IPS-18c (cell line): ENCODE measurements at regions not wholly inside any gene's neighbourhood (a gene's known extent, or its start where the extent isn't known, plus 50 kb on each side); places are given as distances from the start of the nearest gene placed in this dataset.
"Not testable (repeated sequence)": the region's sequence is repeated elsewhere in the genome, so short reads cannot be mapped to it uniquely, and the experiment has no call there.

Experiments
- H3K4me3 ChIP-seq: 2 replicates; pipeline ENCODE4 v1.7.0; 2013; ENCODE audit warnings: low read depth, mild to moderate bottlenecking, low read length, moderate library complexity; ENCODE audit not compliant: insufficient read depth
- H3K9me3 ChIP-seq: one replicate; pipeline ENCODE4 v1.6.1; 2013; ENCODE audit warnings: mild to moderate bottlenecking, low read length, moderate library complexity; ENCODE audit not compliant: control insufficient read depth, insufficient read depth

DNA sequence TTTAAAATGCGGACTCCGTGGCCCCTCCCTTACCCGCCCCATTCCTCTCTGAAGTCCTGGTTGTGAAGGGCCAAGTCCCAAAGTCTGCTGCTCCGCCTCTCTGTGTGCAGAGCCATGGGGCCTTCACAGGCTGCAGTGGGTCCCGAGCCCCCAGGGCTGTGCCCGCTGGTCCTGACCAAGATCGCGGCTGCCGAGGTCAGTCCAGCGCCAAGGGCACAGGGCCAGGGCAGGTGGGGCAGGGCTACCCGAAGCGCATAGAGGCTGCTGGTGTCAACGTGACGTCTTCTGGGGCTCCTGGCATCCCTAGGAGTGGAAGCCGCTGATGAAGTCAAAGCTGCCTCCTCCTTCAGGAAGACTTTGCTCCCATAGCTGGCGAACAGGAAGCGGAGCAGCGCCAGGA lies 858.8 kb downstream of the TUBA3C start:
- H3K4me3 ChIP-seq, H3K9me3 ChIP-seq: not testable (repeated sequence)

DNA sequence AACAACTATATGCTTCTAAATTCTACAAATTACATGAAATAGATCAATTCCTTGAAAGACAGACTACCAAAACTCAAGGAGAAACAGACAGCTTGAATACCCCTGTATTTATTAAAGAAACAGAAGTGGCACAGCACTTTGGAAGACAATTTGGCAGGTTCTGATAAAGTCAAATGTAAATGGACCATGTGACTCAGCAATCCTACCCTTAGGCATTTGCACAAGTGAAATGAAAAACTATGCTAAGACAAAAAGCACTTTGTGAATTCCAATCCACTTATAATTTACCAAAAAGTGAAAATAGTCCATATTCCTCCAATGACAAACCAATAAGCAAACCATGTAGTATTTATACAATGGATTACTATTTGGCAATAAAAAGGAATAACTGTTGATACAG lies 862.0 kb downstream of the TUBA3C start:
- H3K4me3 ChIP-seq, H3K9me3 ChIP-seq: not testable (repeated sequence)

DNA sequence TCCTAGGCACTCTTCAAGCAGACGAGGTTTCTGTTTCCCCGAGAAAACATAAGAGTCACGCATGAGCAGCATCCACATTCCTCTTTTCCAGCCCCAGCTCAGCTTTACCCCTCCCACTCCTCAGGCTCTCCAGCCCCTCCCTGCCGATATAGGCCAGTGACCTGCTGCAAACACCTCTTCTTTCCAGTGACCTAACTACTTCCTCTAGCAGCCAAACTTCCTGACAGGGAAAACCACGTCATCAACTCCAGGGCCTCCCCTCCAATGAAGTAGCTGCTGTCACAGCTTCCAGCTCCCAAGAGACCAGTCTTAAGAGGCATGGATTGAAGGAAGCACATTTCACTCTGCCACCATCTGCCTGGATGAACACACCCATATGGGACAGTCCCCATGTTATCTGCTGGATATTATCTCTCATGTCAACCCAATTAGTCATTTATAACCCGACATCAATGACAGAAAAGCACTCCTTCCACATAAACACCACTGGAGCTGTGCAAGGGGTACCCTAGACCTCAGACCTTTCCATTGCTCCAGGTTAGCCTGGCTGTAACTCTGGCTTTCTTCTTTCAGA lies 878.3 kb downstream of the TUBA3C start:
- not testable (repeated sequence) for H3K9me3 ChIP-seq

DNA sequence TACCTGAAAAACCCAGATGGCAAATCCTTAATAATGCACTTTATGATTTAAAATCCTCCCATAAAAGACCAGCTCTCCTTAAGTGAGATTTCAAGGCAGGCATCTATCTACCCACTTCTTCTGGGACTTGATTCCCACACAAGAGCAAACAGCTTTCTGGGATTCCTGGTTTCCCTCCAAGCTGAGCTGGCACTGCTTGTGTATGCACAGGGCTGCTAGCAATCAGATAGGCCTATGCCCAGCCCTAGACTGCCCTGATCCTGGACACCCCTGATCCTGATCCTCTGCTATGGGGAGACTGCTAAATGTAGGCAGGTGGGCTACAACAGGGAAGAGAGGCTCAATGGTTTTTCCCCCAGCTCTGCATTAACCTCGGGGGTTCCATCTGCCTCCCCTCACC lies 880.7 kb downstream of the TUBA3C start:
- H3K4me3 ChIP-seq, H3K9me3 ChIP-seq: not testable (repeated sequence)

More for the DNA sequence above, 878.3 kb downstream of the TUBA3C start:
- not testable (repeated sequence) for H3K4me3 ChIP-seq

DNA sequence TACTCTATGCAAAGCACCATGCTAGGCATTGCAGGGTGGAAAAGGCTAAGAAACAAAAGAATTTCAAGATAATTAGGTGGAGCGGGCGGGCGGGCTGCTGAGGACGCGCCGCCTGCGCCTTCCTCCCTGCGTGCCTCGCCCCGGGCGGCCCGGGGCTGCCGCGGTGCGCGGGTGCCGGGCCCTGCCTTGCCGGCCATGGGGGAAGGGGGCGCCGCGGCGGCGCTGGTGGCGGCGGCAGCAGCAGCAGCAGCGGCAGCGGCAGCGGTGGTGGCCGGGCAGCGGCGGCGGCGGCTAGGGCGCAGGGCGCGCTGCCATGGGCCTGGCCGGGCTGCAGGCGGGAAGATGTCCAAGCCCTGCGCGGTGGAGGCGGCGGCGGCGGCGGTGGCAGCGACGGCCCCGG lies 884.3 kb downstream of the TUBA3C start:
- not testable (repeated sequence) for H3K4me3 ChIP-seq, H3K9me3 ChIP-seq

DNA sequence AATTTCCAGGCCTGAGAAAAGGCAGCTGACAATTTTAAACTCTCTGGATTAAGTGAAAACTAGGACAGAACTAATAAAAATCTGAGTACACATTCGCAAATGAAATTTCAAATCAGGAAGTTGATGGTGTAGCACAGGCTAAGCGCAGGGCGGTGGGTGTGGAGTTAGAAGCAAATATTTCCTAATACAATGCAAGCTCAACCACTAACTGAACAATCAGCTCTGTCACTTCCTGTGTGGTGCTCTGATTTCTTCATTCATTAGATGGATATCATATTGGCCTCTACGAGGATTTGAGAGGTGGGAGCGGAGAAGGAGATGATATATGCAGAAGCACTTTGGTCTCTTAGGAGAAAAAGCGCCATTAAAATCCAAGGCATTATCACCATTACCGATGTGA lies 885.0 kb downstream of the TUBA3C start:
- H3K9me3 ChIP-seq, H3K4me3 ChIP-seq: not testable (repeated sequence)

DNA sequence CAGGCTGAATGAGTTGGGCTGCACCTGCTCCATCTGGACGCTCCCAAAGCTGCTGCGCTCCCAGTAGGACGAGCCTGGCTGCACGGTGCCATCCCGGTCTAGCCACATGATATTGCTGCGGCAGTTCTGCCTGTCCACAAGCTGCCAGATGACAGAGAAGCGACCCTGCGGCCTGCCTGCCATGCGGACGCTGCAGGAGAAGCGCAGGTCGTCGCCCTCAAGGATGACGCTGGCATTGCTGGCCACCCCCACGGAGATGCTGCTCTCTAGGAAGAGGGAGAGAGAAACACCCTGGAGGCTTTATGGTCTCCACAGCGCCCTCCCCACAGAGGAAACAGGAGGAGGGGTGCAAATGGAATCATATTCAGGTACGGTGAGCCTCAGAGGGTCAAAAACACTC lies 887.3 kb downstream of the TUBA3C start:
- H3K9me3 ChIP-seq, H3K4me3 ChIP-seq: not testable (repeated sequence)

DNA sequence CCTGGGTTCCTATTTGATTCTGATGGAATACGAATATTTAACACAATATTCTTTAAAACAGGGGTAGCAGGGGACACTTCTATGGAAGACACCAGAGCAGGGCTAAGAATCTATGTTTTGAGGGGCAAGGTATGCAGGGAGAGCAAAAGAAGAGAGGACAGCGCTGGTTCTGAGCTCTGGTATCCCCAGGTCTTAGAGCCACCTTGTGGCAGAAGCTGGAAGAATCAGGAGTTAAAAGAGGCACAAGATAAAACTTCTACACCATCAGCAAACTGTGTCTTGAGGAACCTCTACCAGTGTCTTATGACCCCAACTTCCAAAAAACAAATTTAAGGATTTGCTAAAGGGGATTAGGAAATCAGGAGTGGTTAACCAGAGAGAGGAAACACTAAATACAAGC lies 894.8 kb downstream of the TUBA3C start:
- not testable (repeated sequence) for H3K9me3 ChIP-seq, H3K4me3 ChIP-seq

DNA sequence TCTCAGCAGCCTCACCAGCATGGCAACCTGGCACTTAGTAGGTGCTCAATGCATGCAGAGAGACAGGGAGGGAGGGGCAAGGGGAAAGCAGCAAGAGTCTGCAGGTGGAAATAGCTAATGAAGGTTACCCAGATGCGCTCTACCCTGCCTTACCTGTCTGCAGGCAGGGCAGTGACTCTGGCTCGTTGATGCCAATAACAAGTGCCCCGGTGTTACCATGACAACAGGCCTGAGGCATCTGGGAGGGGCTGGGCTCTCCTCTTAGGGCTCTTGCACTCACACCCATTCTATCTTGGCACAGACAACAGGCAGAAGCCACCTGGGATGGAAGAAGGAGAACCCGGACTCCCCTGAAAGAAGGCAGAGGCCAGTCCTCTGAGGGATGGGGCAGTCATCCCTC lies 896.0 kb downstream of the TUBA3C start:
- H3K4me3 ChIP-seq, H3K9me3 ChIP-seq: not testable (repeated sequence)

DNA sequence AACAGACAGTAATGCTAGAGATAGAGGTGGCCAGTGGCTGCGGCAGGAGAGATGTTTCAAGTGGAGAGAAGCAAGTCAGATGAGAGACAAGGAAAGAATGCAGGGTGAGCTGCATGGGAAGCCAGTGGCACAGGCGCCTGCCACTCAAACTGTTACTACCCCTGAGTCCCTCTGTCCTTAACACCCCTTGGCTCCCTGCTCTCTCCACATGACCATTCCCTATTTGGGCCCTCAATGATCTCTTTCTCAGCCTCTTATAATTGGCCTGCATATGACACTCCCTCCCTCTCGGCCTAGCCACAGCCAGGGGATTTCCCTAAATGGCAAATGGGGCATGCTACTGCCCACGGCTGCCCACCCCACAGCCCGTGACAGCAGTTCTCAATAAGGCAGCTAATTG lies 897.6 kb downstream of the TUBA3C start:
- peaks cover 14% of the 10 kb centered on the region for H3K9me3 ChIP-seq
- H3K4me3 ChIP-seq, result not testable (repeated sequence)

DNA sequence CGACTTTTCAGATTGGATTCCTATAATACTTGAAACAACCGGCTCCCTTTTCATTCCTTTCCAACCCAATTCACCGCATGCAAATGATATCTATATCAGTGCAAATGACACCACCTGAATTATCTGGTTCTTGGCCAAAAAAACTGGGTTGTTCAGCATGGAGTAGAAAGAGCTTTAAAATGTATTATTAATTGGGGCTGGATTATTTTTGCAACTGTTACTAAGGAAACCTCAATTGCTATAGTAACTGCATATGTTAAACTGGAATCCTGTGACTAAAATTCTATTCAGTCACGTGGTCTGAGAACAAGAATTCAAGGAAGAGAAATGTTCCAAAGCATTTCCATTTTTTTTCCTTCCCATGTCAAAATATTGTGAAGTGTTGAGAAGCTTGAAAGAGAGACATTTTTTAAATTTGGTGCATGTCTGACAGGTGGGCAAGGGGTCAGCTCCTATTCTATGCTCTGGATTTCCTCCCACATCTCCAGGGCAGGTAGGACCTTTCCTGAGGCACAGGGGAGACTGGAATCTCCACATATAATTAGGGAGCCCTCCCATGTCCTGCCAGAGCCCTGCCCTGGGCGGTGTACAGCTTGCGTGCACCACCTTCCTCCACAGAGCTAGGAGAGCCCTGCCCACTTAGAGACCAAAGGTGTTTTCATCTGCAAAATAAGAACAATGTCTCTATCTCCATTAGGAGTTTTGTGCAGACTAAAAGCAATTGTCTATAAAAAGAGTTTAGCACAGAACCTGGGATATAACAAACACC lies 899.6 kb downstream of the TUBA3C start:
- not testable (repeated sequence) for H3K4me3 ChIP-seq
- H3K9me3 ChIP-seq, result peaks cover 12% of the 10 kb centered on the region

DNA sequence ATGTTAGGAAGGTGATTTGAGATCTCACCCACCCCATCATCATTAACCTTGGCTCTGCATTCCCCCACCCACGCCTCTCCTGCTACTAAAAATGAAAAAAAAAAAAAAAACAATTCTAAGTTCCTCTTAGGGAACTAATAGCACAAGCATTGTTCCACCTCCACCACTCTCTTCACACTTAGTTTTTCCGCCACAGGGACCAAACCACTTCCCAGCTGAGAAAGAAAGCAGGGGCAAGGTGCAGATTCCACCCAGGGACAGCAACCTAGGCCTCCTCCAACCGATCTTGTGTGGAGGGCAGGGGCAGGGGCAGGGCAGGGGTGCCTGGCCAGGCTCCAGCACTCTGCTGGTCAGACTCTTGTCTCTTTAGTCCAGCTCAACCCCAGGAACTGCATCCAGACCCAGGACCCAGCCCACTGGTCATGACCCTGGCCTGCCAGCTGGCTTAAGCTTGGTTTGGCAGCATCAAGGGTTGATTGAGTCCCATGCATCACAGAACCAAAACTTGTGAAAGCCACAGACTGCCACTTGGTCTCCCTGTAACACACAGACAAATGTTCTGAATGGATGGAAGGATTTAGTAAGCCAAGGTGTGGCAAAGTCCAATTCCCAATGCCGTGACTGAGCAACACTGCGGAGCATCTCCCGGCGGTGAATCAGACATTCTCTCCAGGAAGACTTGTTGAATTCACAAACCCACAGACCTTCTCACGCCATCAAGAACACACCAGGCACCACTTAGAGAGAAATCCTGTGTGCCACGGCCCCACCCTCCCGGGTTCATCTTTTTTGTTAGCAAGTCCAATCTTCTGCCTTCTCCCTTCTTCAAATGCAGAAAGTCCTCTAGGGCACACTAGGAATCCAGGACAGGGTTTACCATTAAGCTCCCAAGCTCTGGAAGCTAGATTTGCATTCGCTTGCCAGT lies 900.5 kb downstream of the TUBA3C start:
- peaks cover 12% of the 10 kb centered on the region for H3K9me3 ChIP-seq
- not testable (repeated sequence) for H3K4me3 ChIP-seq

DNA sequence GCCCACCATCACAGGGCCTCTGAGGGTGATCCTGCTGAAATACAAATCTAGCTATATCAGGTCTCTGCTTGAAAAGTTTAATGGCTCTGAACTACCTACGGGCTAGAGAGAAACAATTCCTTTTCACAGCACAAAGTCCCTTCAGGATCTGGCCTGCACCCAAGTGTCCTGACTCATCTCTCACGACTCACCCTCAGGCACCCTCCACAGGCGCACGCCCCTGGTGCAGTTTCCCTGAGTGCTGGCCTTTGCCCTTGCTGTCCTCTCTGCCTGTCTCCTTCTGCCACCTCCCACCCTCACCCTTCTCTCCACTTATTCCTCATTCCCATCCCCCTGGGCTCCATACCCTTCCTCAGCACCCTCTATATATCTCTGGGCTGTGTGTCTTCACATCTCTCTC lies 901.7 kb downstream of the TUBA3C start:
- H3K4me3 ChIP-seq, result not testable (repeated sequence)
- H3K9me3 ChIP-seq, result peaks cover 12% of the 10 kb centered on the region

DNA sequence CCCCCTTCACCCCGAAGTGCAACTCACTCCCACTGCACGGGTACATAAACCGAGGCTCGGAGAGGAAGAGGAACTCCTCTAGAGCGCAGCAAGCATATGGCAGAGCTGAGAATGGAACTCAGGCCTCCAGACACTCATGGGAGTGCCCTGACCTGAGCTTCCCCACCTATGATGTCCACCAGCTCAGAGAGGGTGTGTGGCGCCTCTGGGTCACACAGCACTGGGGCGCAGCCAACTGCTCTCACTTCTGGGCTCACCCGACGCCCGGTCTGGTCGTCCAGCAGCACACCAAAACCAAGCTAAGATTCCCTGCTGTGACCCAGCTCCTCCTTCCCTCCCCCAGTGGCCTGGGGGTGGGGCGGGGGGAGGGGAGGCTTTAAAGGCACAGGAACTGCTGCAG lies 904.3 kb downstream of the TUBA3C start:
- H3K9me3 ChIP-seq, result peaks cover 14% of the 10 kb centered on the region
- not testable (repeated sequence) for H3K4me3 ChIP-seq

DNA sequence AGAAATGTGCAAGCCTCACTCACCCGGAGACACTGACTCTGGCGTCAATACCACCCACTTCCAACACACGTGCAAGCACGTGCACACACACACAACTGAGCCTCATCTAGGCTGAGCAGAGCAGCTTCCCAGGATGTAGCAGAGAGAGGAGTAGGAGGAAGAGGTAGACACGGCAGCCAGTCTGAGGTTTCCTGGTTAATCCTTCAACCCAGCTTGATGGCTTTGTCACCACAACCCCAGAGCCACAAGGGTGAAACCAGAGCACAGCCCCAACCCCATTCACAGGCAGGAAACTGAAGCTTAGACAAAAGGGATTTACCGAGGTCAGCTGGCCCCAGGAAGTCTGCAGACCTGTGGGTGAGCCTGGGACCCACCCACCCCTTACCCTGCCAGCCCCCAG lies 905.3 kb downstream of the TUBA3C start:
- peaks cover 14% of the 10 kb centered on the region for H3K9me3 ChIP-seq
- H3K4me3 ChIP-seq, result not testable (repeated sequence)

DNA sequence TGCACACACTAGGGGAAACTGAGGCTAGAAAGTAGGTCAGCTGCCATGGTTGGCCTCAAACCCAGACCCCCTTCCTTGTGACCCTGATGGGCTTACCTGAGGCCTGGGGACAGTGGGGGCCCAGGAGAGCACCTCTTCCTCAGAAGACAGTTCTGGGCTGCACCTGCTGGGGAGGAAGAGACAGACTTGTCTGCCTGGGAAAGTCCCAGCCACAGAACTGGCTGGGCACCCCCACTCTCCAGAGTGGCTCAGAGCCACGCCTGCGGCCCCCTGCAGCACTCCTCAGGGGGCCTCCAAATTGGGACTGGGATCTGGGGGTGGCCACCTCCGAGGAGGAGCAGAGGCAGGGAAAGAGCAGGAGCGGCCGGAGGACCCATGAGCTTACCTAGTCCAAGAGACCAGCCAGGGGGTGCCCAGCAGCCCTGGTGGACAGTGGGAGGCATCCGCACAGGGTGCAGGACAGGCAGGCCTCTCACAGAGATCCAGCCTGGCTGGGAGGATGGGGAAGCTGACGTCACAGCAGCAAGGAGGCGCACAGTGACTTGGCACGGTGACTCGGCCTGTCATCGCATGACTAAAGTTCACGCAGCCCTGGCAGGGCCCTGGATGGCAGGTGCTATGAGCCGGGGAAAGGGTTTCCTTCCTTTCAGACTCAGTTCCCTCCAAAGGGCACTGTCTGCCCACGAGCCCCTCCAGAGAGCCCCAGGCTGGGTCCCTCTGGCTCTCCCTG lies 907.7 kb downstream of the TUBA3C start:
- not testable (repeated sequence) for H3K9me3 ChIP-seq, H3K4me3 ChIP-seq

DNA sequence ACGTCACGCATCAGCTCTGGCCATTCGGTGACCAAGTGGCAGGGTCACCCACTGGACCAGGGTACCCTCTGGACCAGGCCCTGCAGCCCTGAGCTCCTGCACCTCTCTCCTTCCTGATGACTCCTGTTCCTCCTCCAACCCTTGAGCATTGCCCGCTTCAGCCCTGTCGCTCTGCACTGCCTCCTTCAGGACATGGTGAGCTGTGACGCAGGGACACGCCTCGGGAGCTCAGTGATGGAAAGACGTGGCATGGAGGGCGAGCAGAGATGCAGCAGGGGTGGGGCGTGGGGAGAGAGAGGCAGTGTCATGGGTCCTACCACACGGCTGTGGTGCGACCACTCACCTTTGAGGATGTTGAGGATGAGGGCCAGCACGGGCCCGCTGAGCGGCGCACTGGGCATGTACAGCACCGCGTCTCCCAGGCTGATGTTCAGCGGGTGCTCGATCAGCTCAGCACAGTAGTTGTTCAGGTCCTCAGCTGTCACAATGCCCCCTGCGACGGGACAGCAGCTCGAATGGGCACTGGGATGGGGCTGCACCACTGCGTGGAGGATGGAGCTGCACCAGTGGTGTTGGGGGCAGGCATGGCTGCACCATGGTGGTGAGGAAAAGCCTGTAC lies 922.7 kb downstream of the TUBA3C start:
- H3K4me3 ChIP-seq, result not testable (repeated sequence)
- peaks cover 13% of the 10 kb centered on the region for H3K9me3 ChIP-seq
